H7 (cell line): ENCODE measurements at regions not wholly inside any gene's neighbourhood (a gene's known extent, or its start where the extent isn't known, plus 50 kb on each side); places are given as distances from the start of the nearest gene placed in this dataset.

Source experiments
- DNase-seq: peaks from one replicate; pipeline ENCODE4 v3.0.0; 2012
- H3K27me3 ChIP-seq: 2 replicates; pipeline ENCODE4 v1.6.0; 2011; ENCODE audit warnings: mild to moderate bottlenecking, low read length; ENCODE audit not compliant: control insufficient read depth, insufficient read depth
- H3K36me3 ChIP-seq: replicated peaks from 2 replicates; pipeline ENCODE4 v1.5.1; 2011; ENCODE audit warnings: low read length; ENCODE audit not compliant: control insufficient read depth, insufficient read depth
- H3K4me3 ChIP-seq: 2 replicates; pipeline ENCODE4 v1.5.1; 2011; ENCODE audit warnings: low read depth, mild to moderate bottlenecking, control low read depth, low read length, moderate library complexity; ENCODE audit not compliant: insufficient read depth

GRCh38 chr6:139844907-139845306 lies 470.5 kb upstream of the CITED2 start:
- H3K36me3 ChIP-seq, result no peaks in the 10 kb centered on the region
- H3K27me3 ChIP-seq, result no peaks in the 10 kb centered on the region
- DNase-seq, result no peak
- no peak overlapping the region for H3K4me3 ChIP-seq

DNA sequence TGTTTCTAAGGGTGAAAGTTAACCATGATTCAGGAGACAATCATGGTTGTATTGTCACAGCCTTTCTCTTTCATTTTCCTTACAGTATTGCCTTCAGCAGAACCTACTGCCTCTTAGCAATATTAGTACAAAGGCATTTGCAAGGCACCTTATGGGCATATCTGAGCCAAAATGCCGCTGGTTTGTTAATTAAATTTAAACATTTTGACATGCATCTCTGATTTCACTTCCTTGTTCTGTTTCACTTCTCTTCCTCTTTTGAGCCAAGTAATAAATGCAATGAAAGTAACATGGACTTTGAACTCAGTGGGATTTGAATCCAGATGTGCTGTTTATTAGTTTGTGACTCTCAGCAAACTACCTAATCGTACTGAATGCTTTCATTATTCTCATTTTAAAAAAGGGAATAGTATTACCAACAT lies 467.4 kb upstream of the CITED2 start:
- no peak for DNase-seq
- no peaks in the 10 kb centered on the region for H3K36me3 ChIP-seq
- H3K27me3 ChIP-seq, result no peaks in the 10 kb centered on the region
- no peak overlapping the region for H3K4me3 ChIP-seq

GRCh38 chr6:139839506-139840156 lies 465.2 kb upstream of the CITED2 start:
- DNase-seq, result no peak
- no peak overlapping the region for H3K4me3 ChIP-seq
- H3K27me3 ChIP-seq, result no peaks in the 10 kb centered on the region
- no peaks in the 10 kb centered on the region for H3K36me3 ChIP-seq

GRCh38 chr6:139834232-139834631 lies 459.8 kb upstream of the CITED2 start:
- Histone ChIP-seq H3K4me3 (no peak overlapping the region), H3K36me3 (no peaks in the 10 kb centered on the region), H3K27me3 (no peaks in the 10 kb centered on the region)
- DNase-seq, result no peak

DNA sequence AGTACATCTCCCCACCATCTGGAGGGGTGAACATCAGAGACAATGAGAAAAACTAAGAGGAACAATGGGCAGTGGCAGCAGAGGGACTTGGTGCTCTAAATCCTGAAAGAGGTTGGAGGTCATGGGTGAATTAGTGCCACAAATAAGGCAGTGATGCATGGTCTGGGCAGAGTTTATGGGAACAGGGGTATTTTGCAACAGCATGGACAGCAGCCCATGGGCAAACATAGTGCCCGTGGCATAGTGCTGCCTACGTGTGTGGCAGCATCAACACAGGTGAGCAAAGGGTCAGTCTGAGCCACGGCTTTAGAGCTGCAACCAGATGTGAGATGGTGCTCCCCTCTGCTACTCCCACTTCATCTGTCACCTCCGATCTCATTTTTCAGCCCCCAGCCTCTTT lies 459.1 kb upstream of the CITED2 start:
- Histone ChIP-seq H3K4me3 (no peak overlapping the region), H3K36me3 (no peaks in the 10 kb centered on the region), H3K27me3 (no peaks in the 10 kb centered on the region)
- DNase-seq, result no peak

GRCh38 chr6:139832493-139833305 lies 458.3 kb upstream of the CITED2 start:
- DNase-seq, result no peak
- Histone ChIP-seq H3K27me3 (no peaks in the 10 kb centered on the region), H3K4me3 (no peak overlapping the region), H3K36me3 (no peaks in the 10 kb centered on the region)

DNA sequence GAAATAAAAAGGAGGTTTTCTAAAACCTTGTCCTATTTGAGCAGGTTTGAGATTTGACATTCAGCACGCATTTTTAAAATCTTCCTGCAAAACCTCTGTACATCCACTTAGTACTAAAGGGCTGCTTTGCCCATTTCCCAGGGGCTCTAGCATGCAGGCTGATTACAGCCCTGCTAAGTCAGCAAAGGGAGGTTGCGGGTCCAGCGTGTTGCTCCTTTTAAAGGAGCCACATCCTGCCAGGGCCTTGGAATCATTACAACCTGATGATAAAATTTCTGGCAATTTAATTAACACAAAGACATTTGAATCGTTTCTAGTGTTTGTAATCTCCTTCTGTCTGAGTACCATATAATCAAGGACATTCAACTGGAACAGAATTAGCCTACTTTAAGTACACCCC lies 455.1 kb upstream of the CITED2 start:
- no peak for DNase-seq
- Histone ChIP-seq H3K27me3 (no peaks in the 10 kb centered on the region), H3K36me3 (no peaks in the 10 kb centered on the region), H3K4me3 (no peak overlapping the region)

DNA sequence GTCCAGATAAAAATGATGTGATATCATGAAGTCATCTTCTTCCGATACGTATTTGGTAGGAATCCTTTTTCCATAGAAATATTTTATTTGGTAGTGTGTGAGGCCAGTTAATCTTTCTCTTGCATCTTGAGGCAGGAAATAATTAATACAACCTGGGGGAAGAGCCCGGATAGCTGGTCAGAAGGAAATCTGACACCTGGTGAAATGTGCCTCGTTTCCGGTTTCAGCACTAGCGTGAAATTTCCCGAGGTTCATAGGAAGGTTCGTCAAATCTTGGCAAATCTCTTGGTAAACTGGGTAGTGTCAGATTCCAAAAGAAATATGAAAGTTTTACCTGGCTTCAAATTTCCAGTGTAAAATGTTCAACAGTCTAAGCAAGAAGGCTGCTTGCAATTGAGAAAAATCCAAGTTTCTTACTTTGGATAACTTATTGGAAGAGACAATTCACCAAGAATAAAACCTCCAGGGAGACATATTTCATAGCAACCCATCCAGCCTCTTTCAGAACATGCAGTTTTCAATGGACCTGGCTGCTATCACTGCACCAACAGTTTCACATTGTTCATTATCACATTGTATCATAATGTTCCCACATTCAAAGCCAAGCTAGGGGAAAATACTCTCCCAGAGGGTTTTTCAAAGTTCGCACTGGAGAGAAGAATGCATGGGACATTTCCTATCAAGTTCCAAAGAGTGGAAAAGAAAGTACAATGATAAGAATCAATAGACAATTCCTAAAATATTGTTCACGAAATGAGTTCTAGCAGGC lies 454.5 kb upstream of the CITED2 start:
- H3K4me3 ChIP-seq, result no peak overlapping the region
- DNase-seq, result no peak

GRCh38 chr6:139825935-139826374 lies 451.5 kb upstream of the CITED2 start:
- Histone ChIP-seq H3K27me3 (no peaks in the 10 kb centered on the region), H3K36me3 (no peaks in the 10 kb centered on the region), H3K4me3 (no peak overlapping the region)
- no peak for DNase-seq

More for the DNA sequence above, 454.5 kb upstream of the CITED2 start:
- H3K27me3 ChIP-seq, result no peaks in the 10 kb centered on the region
- H3K36me3 ChIP-seq, result no peaks in the 10 kb centered on the region

DNA sequence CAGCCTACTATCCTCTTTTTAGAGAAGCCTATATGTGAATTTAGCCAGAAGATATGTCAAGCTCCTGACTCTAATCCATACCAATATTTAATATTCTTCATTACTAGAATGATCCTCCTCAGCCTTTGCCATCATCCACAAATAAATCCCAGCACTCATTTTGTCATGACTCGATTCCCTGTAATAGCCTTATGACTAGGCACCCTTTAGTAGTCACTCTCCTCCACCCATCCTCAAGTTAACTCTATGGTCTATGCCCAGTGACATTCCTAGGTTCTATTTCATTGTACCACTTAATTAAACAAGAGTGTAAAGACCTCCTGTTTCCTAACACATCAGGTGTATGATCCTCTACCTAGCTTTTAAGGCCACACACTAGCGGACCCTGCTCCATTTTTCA lies 450.4 kb upstream of the CITED2 start:
- no peaks in the 10 kb centered on the region for H3K27me3 ChIP-seq
- no peaks in the 10 kb centered on the region for H3K36me3 ChIP-seq
- no peak for DNase-seq
- no peak overlapping the region for H3K4me3 ChIP-seq

DNA sequence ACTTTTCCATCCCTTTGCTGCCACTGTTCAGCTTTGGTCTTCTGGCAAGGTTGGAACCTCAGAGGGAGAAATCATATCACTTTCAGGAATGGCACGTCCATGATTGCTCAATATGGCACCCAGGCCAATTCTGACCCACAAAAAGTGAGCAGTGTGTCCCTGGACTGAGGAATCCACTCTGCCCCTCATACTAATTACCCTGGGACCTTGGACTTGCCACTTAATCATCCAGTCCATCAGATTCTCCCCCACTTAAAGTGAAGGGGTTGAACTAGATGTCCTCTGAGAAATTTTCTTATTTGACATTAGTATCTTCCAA lies 449.3 kb upstream of the CITED2 start:
- DNase-seq, result no peak
- no peak overlapping the region for H3K4me3 ChIP-seq
- no peaks in the 10 kb centered on the region for H3K36me3 ChIP-seq
- H3K27me3 ChIP-seq, result no peaks in the 10 kb centered on the region

GRCh38 chr6:139823099-139823807 lies 448.8 kb upstream of the CITED2 start:
- Histone ChIP-seq H3K27me3 (no peaks in the 10 kb centered on the region), H3K36me3 (no peaks in the 10 kb centered on the region)
- DNase-seq, result no peak

GRCh38 chr6:139821676-139822223 lies 447.3 kb upstream of the CITED2 start:
- Histone ChIP-seq H3K36me3 (no peaks in the 10 kb centered on the region), H3K27me3 (no peaks in the 10 kb centered on the region), H3K4me3 (no peak overlapping the region)
- DNase-seq, result no peak

More at GRCh38 chr6:139823099-139823807, 448.8 kb upstream of the CITED2 start:
- H3K4me3 ChIP-seq, result no peak overlapping the region

DNA sequence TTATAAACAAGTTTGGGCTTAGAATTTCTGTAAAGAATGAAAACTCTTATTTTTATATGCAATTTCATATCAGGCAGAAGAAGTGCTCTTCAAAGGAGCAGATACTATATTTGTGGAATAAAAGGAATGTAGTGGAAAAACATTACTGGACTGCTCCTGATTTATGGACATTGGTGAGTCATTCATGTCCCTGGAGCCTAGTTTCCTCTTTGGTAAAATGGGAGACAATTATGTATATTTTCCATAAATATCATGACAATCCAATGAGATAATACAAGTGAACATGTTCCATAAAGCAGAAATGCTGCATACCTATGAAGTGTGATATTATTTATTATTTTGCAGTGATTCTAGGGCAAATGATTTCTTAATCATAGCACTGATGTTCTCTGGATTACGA lies 445.8 kb upstream of the CITED2 start:
- no peak overlapping the region for H3K4me3 ChIP-seq
- H3K27me3 ChIP-seq, result no peaks in the 10 kb centered on the region
- no peaks in the 10 kb centered on the region for H3K36me3 ChIP-seq
- no peak for DNase-seq
